ENCODE measurements at regions not wholly inside any gene's neighbourhood (a gene's known extent, or its start where the extent isn't known, plus 50 kb on each side); places are given as distances from the start of the nearest gene placed in this dataset.

GRCh38 chr4:145281951-145282350 is 101.6 kb upstream of the OTUD4 start:
- no peak for TF ChIP-seq CTCF (IDR thresholded peaks at IDR 0.05)

- no peak for TF ChIP-seq CTCF (IDR thresholded peaks at IDR 0.05)
These were observed 100.8 kb upstream of the OTUD4 start for GRCh38 chr4:145281224-145281623.

GRCh38 chr4:145280541-145280940 is 100.2 kb upstream of the OTUD4 start:
- TF ChIP-seq CTCF (IDR thresholded peaks at IDR 0.05), result no peak

GRCh38 chr4:145279122-145279960 is 99.0 kb upstream of the OTUD4 start:
- TF ChIP-seq CTCF (IDR thresholded peaks at IDR 0.05), result no peak

GRCh38 chr4:145278341-145279121 is 98.1 kb upstream of the OTUD4 start:
- no peak for TF ChIP-seq CTCF (IDR thresholded peaks at IDR 0.05)

GRCh38 chr4:145277011-145277410 is 96.6 kb upstream of the OTUD4 start:
- no peak for TF ChIP-seq CTCF (IDR thresholded peaks at IDR 0.05)

- no peak for TF ChIP-seq CTCF (IDR thresholded peaks at IDR 0.05)
These were observed 95.7 kb upstream of the OTUD4 start for GRCh38 chr4:145276050-145276449.

Measured in LNCAP (cell line).